GM20431 (cell line): ENCODE measurements at regions not wholly inside any gene's neighbourhood (a gene's known extent, or its start where the extent isn't known, plus 50 kb on each side); places are given as distances from the start of the nearest gene placed in this dataset.
"Not testable (repeated sequence)": the region's sequence is repeated elsewhere in the genome, so short reads cannot be mapped to it uniquely, and the experiment has no call there.

ENCODE experiments used
- in situ Hi-C: fragments of 300-500 bp; cut with MseI, MboI; formaldehyde crosslinking; loops from one replicate; pipeline ENCODE4 v1.15.0; 2020; ENCODE audit warnings: low sequenced_read_pairs; ENCODE audit not compliant: unreplicated experiment

- in situ Hi-C loops = no loop called here
Measured at GRCh38 chr3:153266619-153267018, 104.6 kb downstream of the RAP2B start.

- in situ Hi-C loops = no loop called here
Measured at GRCh38 chr3:153268564-153269279, 106.7 kb downstream of the RAP2B start.

- in situ Hi-C loops = no loop called here
Measured at GRCh38 chr3:153269730-153270129, 107.7 kb downstream of the RAP2B start.

GRCh38 chr3:153273217-153273616, 111.2 kb downstream of the RAP2B start:
- in situ Hi-C loops = no loop called here

GRCh38 chr3:153273767-153274435, 111.9 kb downstream of the RAP2B start:
- in situ Hi-C loops = no loop called here

- in situ Hi-C loops = no loop called here
Measured at GRCh38 chr3:153274561-153274960, 112.5 kb downstream of the RAP2B start.

GRCh38 chr3:153275514-153275913, 113.5 kb downstream of the RAP2B start:
- in situ Hi-C loops = no loop called here

GRCh38 chr3:153277029-153277428, 115.0 kb downstream of the RAP2B start:
- in situ Hi-C loops = no loop called here

- in situ Hi-C loops = not testable (repeated sequence)
Measured at GRCh38 chr3:153281236-153281997, 119.4 kb downstream of the RAP2B start.

- in situ Hi-C loops = no loop called here
Measured at GRCh38 chr3:153282355-153282754, 120.3 kb downstream of the RAP2B start.

- in situ Hi-C loops = no loop called here
Measured at GRCh38 chr3:153284282-153284938, 122.4 kb downstream of the RAP2B start.

- in situ Hi-C loops = no loop called here
Measured at GRCh38 chr3:153285194-153285641, 123.2 kb downstream of the RAP2B start.

- in situ Hi-C loops = no loop called here
Measured at GRCh38 chr3:153285982-153286381, 124.0 kb downstream of the RAP2B start.

- in situ Hi-C loops = no loop called here
Measured at GRCh38 chr3:153287017-153287416, 125.0 kb downstream of the RAP2B start.

GRCh38 chr3:153289334-153289808, 127.3 kb downstream of the RAP2B start:
- in situ Hi-C loops = no loop called here

GRCh38 chr3:153290268-153291015, 128.4 kb downstream of the RAP2B start:
- in situ Hi-C loops = no loop called here

GRCh38 chr3:153291059-153291685, 129.1 kb downstream of the RAP2B start:
- in situ Hi-C loops = no loop called here

- in situ Hi-C loops = no loop called here
Measured at GRCh38 chr3:153293265-153293664, 131.2 kb downstream of the RAP2B start.

- in situ Hi-C loops = no loop called here
Measured at GRCh38 chr3:153295901-153296300, 133.9 kb downstream of the RAP2B start.
